Natural killer cell (primary cell): ENCODE measurements at regions not wholly inside any gene's neighbourhood (a gene's known extent, or its start where the extent isn't known, plus 50 kb on each side); places are given as distances from the start of the nearest gene placed in this dataset.

Experiments used
- ATAC-seq, 3 donors: fragments of 150-1000 bp in 2 of 3; fragments of 200-7000 bp in 1 of 3; cut with Tn5 transposase; 1 replicate in 1 of 3; 2 replicates in 2 of 3; pipeline ENCODE4 v1.10.0; 2021; ENCODE audit warnings: mild to moderate bottlenecking in 2 of 3, moderate library complexity in 2 of 3
- DNase-seq, 2 donors: peaks; one replicate each; pipeline versions ENCODE4 v3.0.0 to v3.0.0-alpha.2; 2013 to 2021; ENCODE audit warnings: mixed read lengths in 1 of 2
- H3K27ac ChIP-seq: one replicate; pipeline ENCODE4 v1.5.1; 2013; ENCODE audit warnings: mild to moderate bottlenecking, low read length
- H3K27me3 ChIP-seq: one replicate; pipeline ENCODE4 v1.6.1; 2013; ENCODE audit warnings: low read length; ENCODE audit not compliant: control insufficient read depth, insufficient read depth
- H3K36me3 ChIP-seq: one replicate; pipeline ENCODE4 v1.6.1; 2013; ENCODE audit warnings: low read length; ENCODE audit not compliant: control insufficient read depth, insufficient read depth
- H3K4me1 ChIP-seq: one replicate; pipeline ENCODE4 v1.6.1; 2013; ENCODE audit warnings: low read length; ENCODE audit not compliant: control insufficient read depth, insufficient read depth
- H3K4me3 ChIP-seq: one replicate; pipeline ENCODE4 v1.5.1; 2013; ENCODE audit warnings: low read length
- H3K9me3 ChIP-seq: one replicate; pipeline ENCODE4 v1.6.1; 2013; ENCODE audit warnings: low read length; ENCODE audit not compliant: control insufficient read depth, insufficient read depth
- H3K27ac Mint-ChIP-seq, 2 donors: one replicate each; pipeline ENCODE4 v1.8.0; 2022; ENCODE audit warnings: mild to moderate bottlenecking in 2 of 2, mixed read lengths in 2 of 2, moderate library complexity in 1 of 2
- H3K27me3 Mint-ChIP-seq, 2 donors: one replicate each; pipeline ENCODE4 v1.8.0; 2022; ENCODE audit warnings: low read depth in 2 of 2, mixed read lengths in 2 of 2
- H3K36me3 Mint-ChIP-seq: one replicate; pipeline ENCODE4 v1.8.0; 2022; ENCODE audit warnings: mixed read lengths
- H3K4me1 Mint-ChIP-seq, 2 donors: one replicate each; pipeline ENCODE4 v1.8.0; 2022; ENCODE audit warnings: mixed read lengths in 2 of 2
- H3K4me3 Mint-ChIP-seq: one replicate; pipeline ENCODE4 v1.8.0; 2022; ENCODE audit warnings: mild to moderate bottlenecking, moderate library complexity, mixed read lengths
- H3K9me3 Mint-ChIP-seq, 2 donors: one replicate each; pipeline ENCODE4 v1.8.0; 2022; ENCODE audit warnings: mixed read lengths in 2 of 2
- CTCF ChIP-seq: fragments of 200-600 bp; IDR thresholded peaks from one replicate; pipeline ENCODE4 v1.8.0; 2022; ENCODE audit warnings: antibody characterized with exemption
- WGBS: methylation state at CpG from one replicate; pipeline ENCODE4 v1.1.7; 2013; ENCODE audit warnings: missing lambda C conversion rate; ENCODE audit not compliant: insufficient coverage; 5-methylcytosine and 5-hydroxymethylcytosine counted together
- intact Hi-C: fragments of 100-400 bp; cut with micrococcal nuclease; formaldehyde crosslinking; loops from one replicate; pipeline ENCODE4 v1.14.2; 2022

GRCh38 chr4:18291981-18292380 is 270.4 kb upstream of the LCORL start:
- Mint-ChIP-seq H3K27me3 (no peaks in the 10 kb centered on the region), H3K4me3 (no peak overlapping the region), H3K9me3 (peaks cover 3 to 9% of the 10 kb centered on the region in 2 donors), H3K4me1 (no peaks in the 10 kb centered on the region), H3K36me3 (no peaks in the 10 kb centered on the region), H3K27ac (no peak overlapping the region)
- TF ChIP-seq CTCF = no peak
- intact Hi-C loops = no loop called here
- Histone ChIP-seq H3K36me3 (no peaks in the 10 kb centered on the region), H3K27me3 (no peaks in the 10 kb centered on the region), H3K27ac (no peak overlapping the region), H3K9me3 (no peaks in the 10 kb centered on the region), H3K4me3 (no peak overlapping the region), H3K4me1 (no peaks in the 10 kb centered on the region)
- DNase-seq = no peak
- 87% methylated on average over 2 of the region's 2 CpGs for WGBS
- ATAC-seq = no peak

GRCh38 chr4:18291256-18291655 is 269.7 kb upstream of the LCORL start:
- DNase-seq = no peak
- Histone ChIP-seq H3K4me3 (no peak overlapping the region), H3K27ac (no peak overlapping the region), H3K27me3 (no peaks in the 10 kb centered on the region), H3K9me3 (no peaks in the 10 kb centered on the region), H3K4me1 (no peaks in the 10 kb centered on the region), H3K36me3 (no peaks in the 10 kb centered on the region)
- peaks cover 3 to 6% of the 10 kb centered on the region in 2 donors for H3K9me3 Mint-ChIP-seq
- H3K36me3 Mint-ChIP-seq = no peaks in the 10 kb centered on the region
- 69% methylated on average over 5 of the region's 5 CpGs for WGBS
- H3K4me1 Mint-ChIP-seq = no peaks in the 10 kb centered on the region
- H3K27me3 Mint-ChIP-seq = no peaks in the 10 kb centered on the region
- intact Hi-C loops = no loop called here
- H3K4me3 Mint-ChIP-seq = no peak overlapping the region
- H3K27ac Mint-ChIP-seq = no peak overlapping the region
- no peak for ATAC-seq
- TF ChIP-seq CTCF = no peak

DNA sequence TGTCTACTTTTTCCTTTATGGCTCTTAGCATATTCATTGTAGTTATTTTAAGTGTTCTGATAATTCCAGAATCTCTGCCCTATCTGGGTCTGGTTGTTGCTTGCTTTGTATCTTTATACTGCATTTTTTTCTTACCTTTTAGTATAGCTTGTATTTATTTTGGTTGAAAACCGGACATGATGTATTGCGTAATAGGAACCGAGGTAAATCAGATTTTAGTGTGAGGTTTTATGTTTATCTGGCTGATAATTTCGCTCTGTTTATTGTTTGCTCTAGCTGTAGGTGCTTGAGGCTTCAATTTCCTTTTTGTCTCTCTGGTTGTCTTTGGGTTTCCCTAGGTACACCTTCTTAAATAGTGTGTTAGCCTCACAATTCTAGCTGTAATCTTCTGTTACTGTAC is 263.8 kb upstream of the LCORL start:
- no peaks in the 10 kb centered on the region for H3K27me3 Mint-ChIP-seq
- H3K4me3 Mint-ChIP-seq = no peak overlapping the region
- WGBS = 89% methylated on average over 4 of the region's 4 CpGs
- H3K36me3 Mint-ChIP-seq = no peaks in the 10 kb centered on the region
- no peaks in the 10 kb centered on the region for H3K4me1 ChIP-seq
- H3K9me3 Mint-ChIP-seq = peaks cover 5 to 6% of the 10 kb centered on the region in 2 donors
- H3K4me3 ChIP-seq = no peak overlapping the region
- H3K27ac Mint-ChIP-seq = no peak overlapping the region
- ATAC-seq (no peak), DNase-seq (no peak)
- TF ChIP-seq CTCF = no peak
- intact Hi-C loops = no loop called here
- H3K9me3 ChIP-seq = no peaks in the 10 kb centered on the region
- H3K27me3 ChIP-seq = no peaks in the 10 kb centered on the region
- H3K27ac ChIP-seq = no peak overlapping the region
- H3K36me3 ChIP-seq = no peaks in the 10 kb centered on the region
- no peaks in the 10 kb centered on the region for H3K4me1 Mint-ChIP-seq

DNA sequence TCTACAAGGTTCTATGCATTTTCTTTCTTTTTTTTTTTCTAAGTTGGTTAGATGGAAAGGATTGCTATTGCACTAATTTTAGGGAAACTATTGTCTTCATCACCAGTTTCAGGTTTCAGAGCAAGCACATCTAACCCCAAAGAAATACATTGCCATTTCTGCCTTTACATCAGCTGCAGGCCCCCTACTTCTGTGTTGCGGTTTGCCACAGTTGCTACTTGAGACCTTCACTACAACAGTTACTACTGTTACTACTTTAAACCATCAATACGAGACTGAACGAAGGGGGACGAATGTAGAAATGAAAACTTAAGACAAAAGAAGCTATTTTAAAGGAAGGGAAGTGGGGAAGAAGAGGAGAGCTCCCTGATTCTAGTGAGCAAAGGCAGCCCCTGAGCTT is 256.7 kb upstream of the LCORL start:
- Histone ChIP-seq H3K27ac (no peak overlapping the region), H3K27me3 (no peaks in the 10 kb centered on the region), H3K36me3 (no peaks in the 10 kb centered on the region), H3K4me1 (no peaks in the 10 kb centered on the region), H3K4me3 (no peak overlapping the region), H3K9me3 (peaks cover 1% of the 10 kb centered on the region)
- Mint-ChIP-seq H3K4me3 (no peak overlapping the region), H3K27ac (no peak overlapping the region), H3K27me3 (no peaks in the 10 kb centered on the region), H3K4me1 (no peaks in the 10 kb centered on the region), H3K36me3 (peaks cover 5% of the 10 kb centered on the region), H3K9me3 (peaks cover 9 to 17% of the 10 kb centered on the region in 2 donors)
- intact Hi-C loops = no loop called here
- no peak for DNase-seq
- WGBS = 67% methylated on average over 3 of the region's 4 CpGs
- no peak for TF ChIP-seq CTCF
- ATAC-seq = no peak
